ENCODE measurements at regions not wholly inside any gene's neighbourhood (a gene's known extent, or its start where the extent isn't known, plus 50 kb on each side); places are given as distances from the start of the nearest gene placed in this dataset.
A peak's percentile ranks its signal among the peaks of the same experiment; 100 is the strongest.

GRCh38 chr17:83189044-83190003 lies 109.9 kb downstream of the METRNL start:
- Histone ChIP-seq H3K4me2 (ENCODE audit: insufficient read depth in 1 of 2, low read depth in 2 of 2, low read length in 2 of 2) (no peak overlapping the region), H3K14ac (ENCODE audit: insufficient read length) (no peak overlapping the region), H3K9me3 (ENCODE audit: insufficient read depth in 2 of 2, low read depth in 1 of 2, low read length in 1 of 2) (peaks cover 78 to 86% of the 10 kb centered on the region in 2 experiments), H3K27me3 (replicated peaks in 1 of 4; ENCODE audit: control insufficient read depth in 3 of 4, extremely low read depth in 1 of 4, insufficient read depth in 3 of 4, low read length in 3 of 4) (no peaks in the 10 kb centered on the region; a peak in 2 of 7 replicates), H3K4me1 (replicated peaks in 1 of 4; ENCODE audit: control insufficient read depth in 3 of 4, insufficient read depth in 4 of 4, low read length in 3 of 4) (no peaks in the 10 kb centered on the region), H2BK20ac (ENCODE audit: low read length) (no peak overlapping the region), H3K79me1 (ENCODE audit: low read depth, low read length) (no peaks in the 10 kb centered on the region), H4K91ac (replicated peaks; ENCODE audit: insufficient read length, low read length) (no peak overlapping the region), H4K8ac (ENCODE audit: extremely low read depth, insufficient read depth, low read length) (no peak overlapping the region), H3K56ac (replicated peaks; ENCODE audit: insufficient read length, low read depth, low read length) (no peak overlapping the region), H4K20me1 (replicated peaks in 1 of 2; ENCODE audit: control insufficient read depth in 1 of 2, insufficient read depth in 2 of 2, low read length in 2 of 2) (no peaks in the 10 kb centered on the region), H3K4ac (replicated peaks; ENCODE audit: insufficient read length, low read depth, low read length) (no peak overlapping the region), H2BK120ac (replicated peaks; ENCODE audit: low read depth, low read length) (no peak overlapping the region), H2BK15ac (ENCODE audit: low read length) (no peak overlapping the region), H2AK5ac (ENCODE audit: low read depth, low read length) (no peak overlapping the region), H3K23me2 (ENCODE audit: low read depth, low read length) (no peaks in the 10 kb centered on the region), H2BK5ac (ENCODE audit: low read depth, low read length) (no peak overlapping the region), H4K5ac (ENCODE audit: insufficient read length, low read depth, low read length) (no peak overlapping the region), H3K18ac (ENCODE audit: extremely low read depth, low read length) (no peak overlapping the region), H3K36me3 (ENCODE audit: control insufficient read depth in 2 of 4, insufficient read depth in 4 of 4, low read length in 3 of 4) (no peaks in the 10 kb centered on the region), H3K79me2 (ENCODE audit: control insufficient read depth in 1 of 2, insufficient read depth in 2 of 2, low read length in 2 of 2) (no peaks in the 10 kb centered on the region), H3K9ac (replicated peaks in 1 of 4; ENCODE audit: extremely low read depth in 1 of 4, low read depth in 3 of 4, low read length in 3 of 4) (no peak overlapping the region), H2AFZ (ENCODE audit: low read length) (no peak overlapping the region), H3K27ac (ENCODE audit: low read depth, low read length) (no peak overlapping the region), H2BK12ac (ENCODE audit: low read depth, low read length) (no peak overlapping the region), H3K4me3 (ENCODE audit: extremely low read depth in 1 of 4, insufficient read depth in 2 of 4, low read depth in 3 of 4, low read length in 4 of 4) (no peak overlapping the region), H3K23ac (ENCODE audit: insufficient read length) (no peak overlapping the region)
- CTCF ChIA-PET (ENCODE audit: partially characterized antibody): interaction anchor here (1.0 kb wide), 1 partner anchor 10 kb away, joined by 3 read pairs; no protein-coding TSS in a partner anchor
- no peak for FAIRE-seq
- WGBS, 2 experiments (ENCODE audit: extremely low coverage in 1 of 2, insufficient coverage in 1 of 2, insufficient read length in 1 of 2, insufficient replicate concordance in 2 of 2, low coverage in 1 of 2, low lambda C conversion rate in 2 of 2, missing lambda C conversion rate in 1 of 2): 83% methylated on average over 26 of the region's 26 CpGs; no CpG with 5 or more reads in 1 of the 2 experiments
- peak in 1 of 2 experiments; percentile 10 for DNase-seq (ENCODE audit: low read depth in 1 of 2, low spot score in 2 of 2)
- POLR2A ChIA-PET (ENCODE audit: partially characterized antibody): no interaction called here
- no peak for TF ChIP-seq HDAC6 (IDR thresholded peaks at IDR 0.05; ENCODE audit: low read depth, low read length)
- TF ChIP-seq SIRT6 (IDR thresholded peaks at IDR 0.05; ENCODE audit: low read length): no peak
- TF ChIP-seq RAD21 (IDR thresholded peaks at IDR 0.05 in 1 of 2, conservative IDR thresholded peaks at IDR 0.05 in 1 of 2; ENCODE audit: low read depth in 2 of 2, low read length in 2 of 2): no peak
- TF ChIP-seq, protein P1, sequence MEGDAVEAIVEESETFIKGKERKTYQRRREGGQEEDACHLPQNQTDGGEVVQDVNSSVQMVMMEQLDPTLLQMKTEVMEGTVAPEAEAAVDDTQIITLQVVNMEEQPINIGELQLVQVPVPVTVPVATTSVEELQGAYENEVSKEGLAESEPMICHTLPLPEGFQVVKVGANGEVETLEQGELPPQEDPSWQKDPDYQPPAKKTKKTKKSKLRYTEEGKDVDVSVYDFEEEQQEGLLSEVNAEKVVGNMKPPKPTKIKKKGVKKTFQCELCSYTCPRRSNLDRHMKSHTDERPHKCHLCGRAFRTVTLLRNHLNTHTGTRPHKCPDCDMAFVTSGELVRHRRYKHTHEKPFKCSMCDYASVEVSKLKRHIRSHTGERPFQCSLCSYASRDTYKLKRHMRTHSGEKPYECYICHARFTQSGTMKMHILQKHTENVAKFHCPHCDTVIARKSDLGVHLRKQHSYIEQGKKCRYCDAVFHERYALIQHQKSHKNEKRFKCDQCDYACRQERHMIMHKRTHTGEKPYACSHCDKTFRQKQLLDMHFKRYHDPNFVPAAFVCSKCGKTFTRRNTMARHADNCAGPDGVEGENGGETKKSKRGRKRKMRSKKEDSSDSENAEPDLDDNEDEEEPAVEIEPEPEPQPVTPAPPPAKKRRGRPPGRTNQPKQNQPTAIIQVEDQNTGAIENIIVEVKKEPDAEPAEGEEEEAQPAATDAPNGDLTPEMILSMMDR (IDR thresholded peaks at IDR 0.05; ENCODE audit: control extremely low read depth in 1 of 3, insufficient read depth in 1 of 3, low read depth in 1 of 3, low read length in 3 of 3): no peak
- TF ChIP-seq ASH2L (IDR thresholded peaks at IDR 0.05; ENCODE audit: low read length): no peak
- TF ChIP-seq CBX5 (IDR thresholded peaks at IDR 0.05; ENCODE audit: low read depth, low read length): no peak
- TF ChIP-seq BCL11A (IDR thresholded peaks at IDR 0.05; ENCODE audit: low read depth in 2 of 2, low read length in 2 of 2): no peak
- TF ChIP-seq FOSL1 (IDR thresholded peaks at IDR 0.05; ENCODE audit: insufficient read depth, low read depth, low read length): no peak
- TF ChIP-seq RFX5 (IDR thresholded peaks at IDR 0.05; ENCODE audit: borderline replicate concordance, low read depth, low read length): no peak
- no peak for TF ChIP-seq CREB1 (IDR thresholded peaks at IDR 0.05)
